Endodermal cell (in vitro differentiated cells): ENCODE measurements at regions not wholly inside any gene's neighbourhood (a gene's known extent, or its start where the extent isn't known, plus 50 kb on each side); places are given as distances from the start of the nearest gene placed in this dataset.

Experiments used
- DNase-seq: peaks from one replicate; pipeline ENCODE4 v3.0.0-alpha.2; 2017
- H3K27ac ChIP-seq: 2 replicates; pipeline ENCODE4 v1.5.1; 2013; ENCODE audit warnings: mild to moderate bottlenecking, low read depth, low read length, moderate library complexity
- H3K27me3 ChIP-seq: 2 replicates; pipeline ENCODE4 v1.6.1; 2013; ENCODE audit warnings: mild to moderate bottlenecking, low read length, moderate library complexity; ENCODE audit not compliant: insufficient read depth, control insufficient read depth, poor library complexity, severe bottlenecking
- H3K36me3 ChIP-seq: 2 replicates; pipeline ENCODE4 v1.7.0; 2013; ENCODE audit warnings: mild to moderate bottlenecking, low read length, moderate library complexity; ENCODE audit not compliant: control insufficient read depth, insufficient read depth
- H3K4me1 ChIP-seq: one replicate; pipeline ENCODE4 v1.7.0; 2013; ENCODE audit warnings: low read length; ENCODE audit not compliant: control insufficient read depth, insufficient read depth
- H3K4me3 ChIP-seq: 2 replicates; pipeline ENCODE4 v1.5.1; 2013; ENCODE audit warnings: mild to moderate bottlenecking, low read length, moderate library complexity
- H3K9ac ChIP-seq: 2 replicates; pipeline ENCODE4 v1.6.1; 2013; ENCODE audit warnings: mild to moderate bottlenecking, low read length, moderate library complexity; ENCODE audit not compliant: poor library complexity, severe bottlenecking; ENCODE audit errors: extremely low read depth
- H3K9me3 ChIP-seq: 2 replicates; pipeline ENCODE4 v1.6.1; 2013; ENCODE audit warnings: mild to moderate bottlenecking, low read length, moderate library complexity; ENCODE audit not compliant: control insufficient read depth
- H3K27ac Mint-ChIP-seq: 2 replicates; pipeline ENCODE4 v1.8.0; 2020; ENCODE audit warnings: mixed read lengths
- H3K27me3 Mint-ChIP-seq: 2 replicates; pipeline ENCODE4 v1.8.0; 2021; ENCODE audit warnings: mild to moderate bottlenecking, mixed read lengths; ENCODE audit not compliant: insufficient read depth
- H3K36me3 Mint-ChIP-seq: 2 replicates; pipeline ENCODE4 v1.8.0; 2020; ENCODE audit warnings: low read depth, mixed read lengths
- H3K4me1 Mint-ChIP-seq: 2 replicates; pipeline ENCODE4 v1.8.0; 2020; ENCODE audit warnings: mixed read lengths
- H3K4me3 Mint-ChIP-seq: 2 replicates; pipeline ENCODE4 v1.8.0; 2020; ENCODE audit warnings: mild to moderate bottlenecking, moderate library complexity, mixed read lengths
- H3K9me3 Mint-ChIP-seq: 2 replicates; pipeline ENCODE4 v1.8.0; 2020; ENCODE audit warnings: mild to moderate bottlenecking, mixed read lengths
- WGBS, 2 experiments: methylation state at CpG; one replicate each; pipeline versions ENCODE4 v1.1.5 to v1.1.7; 2013; ENCODE audit warnings: missing lambda C conversion rate in 2 of 2, mixed read lengths in 1 of 2; ENCODE audit not compliant: insufficient coverage in 1 of 2, insufficient read length in 1 of 2; 5-methylcytosine and 5-hydroxymethylcytosine counted together
- TF ChIP-seq, protein P1 (sequence below): fragments of 200-600 bp; sonication (generic); conservative IDR thresholded peaks from 2 replicates; pipeline ENCODE4 v1.5.0; 2021; ENCODE audit warnings: antibody characterized with exemption, mild to moderate bottlenecking

DNA sequence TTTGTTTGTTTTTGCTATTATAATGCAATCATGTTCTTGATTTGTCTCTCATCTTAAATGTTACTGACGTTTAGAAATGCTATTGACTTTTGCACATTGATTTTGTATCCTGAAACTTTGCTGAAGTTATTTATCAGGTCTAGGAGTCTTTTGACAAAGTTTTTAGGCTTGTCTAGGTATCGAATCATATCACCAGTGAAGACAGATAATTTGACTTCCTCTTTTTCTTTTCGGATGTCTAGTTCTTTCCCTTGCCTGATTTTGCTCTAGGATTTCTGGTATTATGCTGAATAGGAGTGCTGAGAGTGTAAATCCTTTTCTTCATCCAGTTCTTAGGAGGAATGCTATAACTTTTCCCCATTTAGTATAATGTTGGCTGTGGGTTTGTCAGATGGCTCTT, 719.7 kb upstream of the BCHE start:
- WGBS, 2 experiments = 84 to 96% methylated on average over 2 to 3 of the region's 3 CpGs
- H3K27me3 Mint-ChIP-seq = no peaks in the 10 kb centered on the region

DNA sequence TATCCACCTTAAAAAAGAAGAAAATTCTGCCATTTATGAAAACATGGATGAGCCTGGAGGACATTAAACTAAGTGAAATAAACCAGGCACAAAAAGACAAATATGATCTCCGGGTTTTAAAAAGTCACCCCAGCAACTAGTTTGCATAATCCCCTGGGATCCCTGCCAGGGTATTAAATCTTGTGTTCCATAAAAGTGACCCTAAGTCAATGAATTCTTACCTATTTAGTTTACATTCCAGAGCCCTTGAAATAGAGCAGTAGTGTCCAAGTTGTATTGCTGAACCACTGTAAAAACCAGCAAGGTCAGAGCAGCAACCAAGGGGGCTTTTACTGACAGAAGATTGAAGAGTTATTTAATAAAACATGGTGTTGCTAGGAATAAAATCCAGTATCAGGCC, 716.8 kb upstream of the BCHE start:
- Histone ChIP-seq H3K27me3 (no peaks in the 10 kb centered on the region), H3K4me1 (no peaks in the 10 kb centered on the region), H3K9ac (no peak overlapping the region), H3K4me3 (no peak overlapping the region), H3K27ac (no peak overlapping the region), H3K36me3 (no peaks in the 10 kb centered on the region), H3K9me3 (no peaks in the 10 kb centered on the region)
- no peak overlapping the region for H3K4me3 Mint-ChIP-seq
- 89% methylated on average over 1 of the region's 1 CpG; no CpG with 5 or more reads in 1 of the 2 experiments for WGBS, 2 experiments
- DNase-seq = no peak
- H3K27me3 Mint-ChIP-seq = no peaks in the 10 kb centered on the region
- H3K36me3 Mint-ChIP-seq = no peaks in the 10 kb centered on the region
- no peak overlapping the region for H3K27ac Mint-ChIP-seq
- no peaks in the 10 kb centered on the region for H3K9me3 Mint-ChIP-seq
- no peaks in the 10 kb centered on the region for H3K4me1 Mint-ChIP-seq
- TF ChIP-seq, protein P1, sequence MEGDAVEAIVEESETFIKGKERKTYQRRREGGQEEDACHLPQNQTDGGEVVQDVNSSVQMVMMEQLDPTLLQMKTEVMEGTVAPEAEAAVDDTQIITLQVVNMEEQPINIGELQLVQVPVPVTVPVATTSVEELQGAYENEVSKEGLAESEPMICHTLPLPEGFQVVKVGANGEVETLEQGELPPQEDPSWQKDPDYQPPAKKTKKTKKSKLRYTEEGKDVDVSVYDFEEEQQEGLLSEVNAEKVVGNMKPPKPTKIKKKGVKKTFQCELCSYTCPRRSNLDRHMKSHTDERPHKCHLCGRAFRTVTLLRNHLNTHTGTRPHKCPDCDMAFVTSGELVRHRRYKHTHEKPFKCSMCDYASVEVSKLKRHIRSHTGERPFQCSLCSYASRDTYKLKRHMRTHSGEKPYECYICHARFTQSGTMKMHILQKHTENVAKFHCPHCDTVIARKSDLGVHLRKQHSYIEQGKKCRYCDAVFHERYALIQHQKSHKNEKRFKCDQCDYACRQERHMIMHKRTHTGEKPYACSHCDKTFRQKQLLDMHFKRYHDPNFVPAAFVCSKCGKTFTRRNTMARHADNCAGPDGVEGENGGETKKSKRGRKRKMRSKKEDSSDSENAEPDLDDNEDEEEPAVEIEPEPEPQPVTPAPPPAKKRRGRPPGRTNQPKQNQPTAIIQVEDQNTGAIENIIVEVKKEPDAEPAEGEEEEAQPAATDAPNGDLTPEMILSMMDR = no peak

More for the DNA sequence above, 719.7 kb upstream of the BCHE start:
- H3K27ac Mint-ChIP-seq = no peak overlapping the region
- H3K4me3 ChIP-seq = no peak overlapping the region
- no peak overlapping the region for H3K27ac ChIP-seq
- TF ChIP-seq, protein P1 = no peak
- no peaks in the 10 kb centered on the region for H3K4me1 ChIP-seq
- H3K4me1 Mint-ChIP-seq = no peaks in the 10 kb centered on the region
- no peak overlapping the region for H3K9ac ChIP-seq
- DNase-seq = no peak
- no peaks in the 10 kb centered on the region for H3K9me3 Mint-ChIP-seq
- no peaks in the 10 kb centered on the region for H3K36me3 ChIP-seq
- no peaks in the 10 kb centered on the region for H3K9me3 ChIP-seq
- H3K36me3 Mint-ChIP-seq = no peaks in the 10 kb centered on the region
- H3K27me3 ChIP-seq = no peaks in the 10 kb centered on the region
- H3K4me3 Mint-ChIP-seq = no peak overlapping the region

DNA sequence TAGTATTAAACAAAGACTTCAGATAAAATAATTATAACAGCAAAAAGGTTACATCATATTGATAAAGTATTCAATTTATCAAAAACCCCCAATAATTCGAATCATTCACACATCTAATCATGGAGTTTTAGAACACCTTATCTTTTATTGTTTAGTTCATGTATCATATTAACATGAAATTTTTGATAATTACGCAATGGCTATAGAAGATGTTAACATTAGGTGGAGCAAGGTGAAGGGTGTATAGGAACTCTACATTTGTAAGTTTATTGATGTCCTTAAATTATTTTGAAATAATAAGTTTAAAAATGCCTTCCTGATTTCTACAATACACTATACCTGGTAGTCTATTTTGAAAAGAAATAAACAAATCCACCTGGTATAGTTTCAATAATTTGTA, 696.5 kb upstream of the BCHE start:
- Mint-ChIP-seq H3K9me3 (peaks cover 34% of the 10 kb centered on the region), H3K36me3 (peaks cover 9% of the 10 kb centered on the region), H3K27me3 (no peaks in the 10 kb centered on the region), H3K4me3 (no peak overlapping the region), H3K4me1 (peaks cover 15% of the 10 kb centered on the region), H3K27ac (no peak overlapping the region)
- Histone ChIP-seq H3K36me3 (no peaks in the 10 kb centered on the region), H3K9ac (no peak overlapping the region), H3K27ac (no peak overlapping the region), H3K9me3 (peaks cover 35% of the 10 kb centered on the region), H3K4me1 (peaks cover 5% of the 10 kb centered on the region), H3K27me3 (no peaks in the 10 kb centered on the region), H3K4me3 (no peak overlapping the region)
- 100% methylated on average over 1 of the region's 2 CpGs; no CpG with 5 or more reads in 1 of the 2 experiments for WGBS, 2 experiments
- no peak for DNase-seq
- TF ChIP-seq, protein P1 = no peak
